ENCODE measurements at regions not wholly inside any gene's neighbourhood (a gene's known extent, or its start where the extent isn't known, plus 50 kb on each side); places are given as distances from the start of the nearest gene placed in this dataset.

- TF ChIP-seq ZNF280B (CRISPR knock-in tag; IDR thresholded peaks at IDR 0.05; ENCODE audit: borderline replicate concordance), result no peak
- no peak for TF ChIP-seq MED1 (CRISPR knock-in tag; IDR thresholded peaks at IDR 0.05)
- TF ChIP-seq ZNF549 (CRISPR knock-in tag; IDR thresholded peaks at IDR 0.05), result no peak
- TF ChIP-seq ZNF101 (CRISPR knock-in tag; IDR thresholded peaks at IDR 0.05; ENCODE audit: borderline replicate concordance, low read depth), result no peak
- TF ChIP-seq ZNF619 (CRISPR knock-in tag; IDR thresholded peaks at IDR 0.05), result no peak
- TF ChIP-seq CEBPG (CRISPR knock-in tag; IDR thresholded peaks at IDR 0.05), result no peak
- no peak for TF ChIP-seq ZHX2 (IDR thresholded peaks at IDR 0.05; ENCODE audit: low read depth)
- TF ChIP-seq ZHX2 (CRISPR knock-in tag; IDR thresholded peaks at IDR 0.05; ENCODE audit: borderline replicate concordance), result no peak
Observed at GRCh38 chr22:35008213-35008612, 57.7 kb upstream of the ISX start (continued).

Measured in HepG2 (cell line).